ENCODE measurements at regions not wholly inside any gene's neighbourhood (a gene's known extent, or its start where the extent isn't known, plus 50 kb on each side); places are given as distances from the start of the nearest gene placed in this dataset.

DNA sequence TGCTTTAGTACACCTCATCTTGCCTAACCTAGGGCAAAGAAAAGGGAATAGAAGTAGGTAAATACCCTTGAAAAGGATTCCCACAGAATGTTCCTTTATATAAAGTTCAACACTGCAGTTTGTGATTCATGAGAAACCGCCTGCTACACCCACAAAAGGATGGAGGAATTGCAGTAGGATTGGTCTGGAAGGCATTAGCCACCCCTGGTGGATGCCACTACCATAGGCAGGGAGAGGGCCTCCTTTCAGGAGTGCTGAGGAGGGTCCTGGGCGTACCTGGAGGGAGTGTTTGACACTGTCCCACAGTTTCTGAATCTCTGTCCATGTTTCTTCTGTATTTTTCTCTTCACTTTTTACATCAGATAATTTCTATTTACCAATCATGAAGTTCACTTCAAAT lies 221.8 kb upstream of the TMEM72 start:
- no peaks in the 10 kb centered on the region for H3K4me1 ChIP-seq (ENCODE audit: control insufficient read depth in 5 of 5, insufficient read depth in 5 of 5, low read length in 5 of 5)
- no peaks in the 10 kb centered on the region for H3K9me3 ChIP-seq (ENCODE audit: control insufficient read depth in 5 of 5, low read length in 5 of 5)
- no peak overlapping the region for H3K27ac ChIP-seq (ENCODE audit: low read depth, low read length)
- H3K36me3 ChIP-seq (ENCODE audit: control insufficient read depth in 5 of 5, insufficient read depth in 5 of 5, low read length in 5 of 5) = no peaks in the 10 kb centered on the region
- H3K27me3 ChIP-seq (ENCODE audit: control insufficient read depth in 5 of 5, insufficient read depth in 4 of 5, low read length in 5 of 5) = no peaks in the 10 kb centered on the region
- no peak overlapping the region for H3K4me3 ChIP-seq (ENCODE audit: low read depth in 1 of 5, low read length in 5 of 5)
- no peak overlapping the region for H3K9ac ChIP-seq (ENCODE audit: low read length in 5 of 5)

DNA sequence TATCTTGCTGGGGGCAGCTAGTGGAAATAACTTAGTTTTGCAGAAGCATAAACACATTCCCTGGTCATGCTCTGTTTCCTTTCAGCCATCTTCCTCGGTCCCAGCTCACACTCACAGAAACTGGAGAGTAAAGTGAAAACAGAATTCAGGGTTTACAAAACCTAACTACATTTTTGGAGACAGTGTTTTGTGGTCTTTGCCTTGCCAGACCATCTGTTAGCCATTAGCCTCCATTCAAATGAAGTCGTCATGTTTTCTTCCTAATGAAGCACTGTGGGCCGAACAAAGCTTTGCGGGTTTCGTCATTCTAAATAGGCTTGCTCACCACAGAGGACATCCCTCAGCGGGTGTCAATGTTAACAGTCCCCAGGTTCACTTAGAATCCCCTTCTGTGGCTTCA lies 214.6 kb upstream of the TMEM72 start:
- H3K4me3 ChIP-seq (ENCODE audit: low read depth in 1 of 5, low read length in 5 of 5) = no peak overlapping the region
- no peaks in the 10 kb centered on the region for H3K4me1 ChIP-seq (ENCODE audit: control insufficient read depth in 5 of 5, insufficient read depth in 5 of 5, low read length in 5 of 5)

DNA sequence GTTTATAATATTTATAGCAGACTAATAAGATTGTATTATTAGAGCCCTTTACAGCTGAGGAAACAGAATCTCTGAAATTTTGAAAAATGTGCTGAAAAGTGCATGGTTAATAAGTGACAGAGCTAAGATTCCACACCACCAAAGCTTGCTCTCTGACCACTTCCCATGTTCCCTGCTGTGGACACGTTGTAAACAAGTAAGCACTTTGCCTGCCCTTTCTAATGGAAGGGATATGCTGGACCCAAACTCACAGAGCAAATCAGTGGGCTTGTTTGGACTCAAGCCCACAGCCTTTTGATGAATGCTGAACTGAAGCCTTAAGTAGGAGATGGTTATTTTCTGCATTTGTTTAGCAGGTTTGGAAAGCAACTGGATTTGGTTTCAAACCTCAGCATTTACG lies 214.0 kb upstream of the TMEM72 start:
- no peak overlapping the region for H3K9ac ChIP-seq (ENCODE audit: low read length in 5 of 5)
- H3K36me3 ChIP-seq (ENCODE audit: control insufficient read depth in 5 of 5, insufficient read depth in 5 of 5, low read length in 5 of 5) = no peaks in the 10 kb centered on the region
- H3K27me3 ChIP-seq (ENCODE audit: control insufficient read depth in 5 of 5, insufficient read depth in 4 of 5, low read length in 5 of 5) = no peaks in the 10 kb centered on the region
- H3K27ac ChIP-seq (ENCODE audit: low read depth, low read length) = no peak overlapping the region
- peaks cover 2 to 22% (median 16%) of the 10 kb centered on the region in 5 donors for H3K9me3 ChIP-seq (ENCODE audit: control insufficient read depth in 5 of 5, low read length in 5 of 5)
- no peak overlapping the region for H3K4me3 ChIP-seq (ENCODE audit: low read depth in 1 of 5, low read length in 5 of 5)
- no peaks in the 10 kb centered on the region for H3K4me1 ChIP-seq (ENCODE audit: control insufficient read depth in 5 of 5, insufficient read depth in 5 of 5, low read length in 5 of 5)

More for the DNA sequence above, 214.6 kb upstream of the TMEM72 start:
- Histone ChIP-seq H3K27ac (ENCODE audit: low read depth, low read length) (peak overlapping the region; percentile 21), H3K9ac (ENCODE audit: low read length in 5 of 5) (no peak overlapping the region), H3K27me3 (ENCODE audit: control insufficient read depth in 5 of 5, insufficient read depth in 4 of 5, low read length in 5 of 5) (no peaks in the 10 kb centered on the region), H3K9me3 (ENCODE audit: control insufficient read depth in 5 of 5, low read length in 5 of 5) (peaks cover 2 to 19% (median 16%) of the 10 kb centered on the region in 5 donors), H3K36me3 (ENCODE audit: control insufficient read depth in 5 of 5, insufficient read depth in 5 of 5, low read length in 5 of 5) (no peaks in the 10 kb centered on the region)

DNA sequence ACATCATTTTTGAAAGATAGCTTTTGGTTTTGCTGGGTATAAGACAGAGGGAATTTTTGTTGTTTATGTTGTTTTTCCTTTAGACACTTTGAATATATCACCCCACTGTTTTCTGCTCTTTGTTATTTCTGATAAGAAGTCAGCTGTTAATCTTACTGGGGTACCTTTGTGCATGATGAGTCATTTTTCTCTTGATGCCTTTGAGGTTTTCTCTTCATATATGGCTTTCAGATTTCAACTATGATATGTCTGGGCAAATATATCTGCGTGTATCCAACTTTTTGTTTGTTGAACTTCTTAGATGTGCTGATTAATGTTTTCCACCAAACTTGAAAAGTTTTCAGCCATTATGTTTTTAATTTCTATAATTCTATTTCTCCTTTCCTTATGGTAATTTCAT lies 208.6 kb upstream of the TMEM72 start:
- H3K27ac ChIP-seq (ENCODE audit: low read depth, low read length) = no peak overlapping the region
- no peaks in the 10 kb centered on the region for H3K36me3 ChIP-seq (ENCODE audit: control insufficient read depth in 5 of 5, insufficient read depth in 5 of 5, low read length in 5 of 5)
- H3K4me1 ChIP-seq (ENCODE audit: control insufficient read depth in 5 of 5, insufficient read depth in 5 of 5, low read length in 5 of 5) = no peaks in the 10 kb centered on the region
- peaks cover 0 to 2% (median 0%) of the 10 kb centered on the region in 5 donors for H3K27me3 ChIP-seq (ENCODE audit: control insufficient read depth in 5 of 5, insufficient read depth in 4 of 5, low read length in 5 of 5)
- no peak overlapping the region for H3K4me3 ChIP-seq (ENCODE audit: low read depth in 1 of 5, low read length in 5 of 5)
- H3K9ac ChIP-seq (ENCODE audit: low read length in 5 of 5) = no peak overlapping the region
- H3K9me3 ChIP-seq (ENCODE audit: control insufficient read depth in 5 of 5, low read length in 5 of 5) = peaks cover 4 to 43% (median 16%) of the 10 kb centered on the region in 5 donors

DNA sequence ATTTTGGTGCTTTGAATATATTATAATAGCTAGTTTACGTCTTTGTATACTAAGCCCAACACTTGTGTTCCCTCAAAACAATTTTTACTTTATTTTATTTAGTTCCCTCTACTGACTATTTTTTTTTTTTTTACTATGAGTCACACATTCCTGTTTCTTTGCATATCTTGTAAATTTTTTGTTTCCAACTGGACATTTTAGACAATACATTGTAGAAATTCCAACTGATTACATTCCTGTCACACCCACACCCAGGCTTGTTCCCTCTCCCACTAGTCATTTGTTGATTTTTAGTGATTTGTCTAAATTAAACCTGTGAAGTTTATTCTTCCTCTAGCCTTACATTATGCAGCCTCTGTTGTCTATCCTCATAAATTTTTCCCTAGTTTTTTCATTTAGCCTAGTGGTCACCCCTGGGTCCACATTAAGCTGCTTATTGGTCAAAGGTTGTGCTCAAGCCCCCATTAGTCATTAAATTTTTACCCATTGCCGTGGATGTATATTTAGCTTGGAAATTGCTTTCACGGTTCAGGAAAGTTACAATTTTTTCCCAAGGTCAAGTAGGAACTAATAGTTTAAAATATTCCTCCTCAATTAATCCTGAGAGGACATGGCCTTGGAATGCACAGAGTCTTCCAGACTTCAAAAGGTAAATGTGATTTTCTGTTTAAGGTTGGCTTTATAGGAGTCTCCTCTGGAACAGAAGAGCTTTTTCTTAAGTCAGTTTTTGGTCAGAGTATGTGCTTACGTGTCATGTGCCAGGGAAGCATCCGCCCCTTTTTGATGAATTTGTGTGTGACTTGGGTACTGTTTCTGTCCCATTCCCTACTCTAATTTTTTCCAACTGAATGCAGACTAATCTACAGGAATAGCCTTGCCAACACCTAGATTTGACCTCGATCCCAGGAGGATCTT lies 207.6 kb upstream of the TMEM72 start:
- no peaks in the 10 kb centered on the region for H3K4me1 ChIP-seq (ENCODE audit: control insufficient read depth in 5 of 5, insufficient read depth in 5 of 5, low read length in 5 of 5)
- no peak overlapping the region for H3K9ac ChIP-seq (ENCODE audit: low read length in 5 of 5)
- H3K36me3 ChIP-seq (ENCODE audit: control insufficient read depth in 5 of 5, insufficient read depth in 5 of 5, low read length in 5 of 5) = no peaks in the 10 kb centered on the region
- H3K4me3 ChIP-seq (ENCODE audit: low read depth in 1 of 5, low read length in 5 of 5) = no peak overlapping the region
- H3K9me3 ChIP-seq (ENCODE audit: control insufficient read depth in 5 of 5, low read length in 5 of 5) = peaks cover 4 to 43% (median 16%) of the 10 kb centered on the region in 5 donors
- H3K27me3 ChIP-seq (ENCODE audit: control insufficient read depth in 5 of 5, insufficient read depth in 4 of 5, low read length in 5 of 5) = peaks cover 0 to 2% (median 0%) of the 10 kb centered on the region in 5 donors
- no peak overlapping the region for H3K27ac ChIP-seq (ENCODE audit: low read depth, low read length)

DNA sequence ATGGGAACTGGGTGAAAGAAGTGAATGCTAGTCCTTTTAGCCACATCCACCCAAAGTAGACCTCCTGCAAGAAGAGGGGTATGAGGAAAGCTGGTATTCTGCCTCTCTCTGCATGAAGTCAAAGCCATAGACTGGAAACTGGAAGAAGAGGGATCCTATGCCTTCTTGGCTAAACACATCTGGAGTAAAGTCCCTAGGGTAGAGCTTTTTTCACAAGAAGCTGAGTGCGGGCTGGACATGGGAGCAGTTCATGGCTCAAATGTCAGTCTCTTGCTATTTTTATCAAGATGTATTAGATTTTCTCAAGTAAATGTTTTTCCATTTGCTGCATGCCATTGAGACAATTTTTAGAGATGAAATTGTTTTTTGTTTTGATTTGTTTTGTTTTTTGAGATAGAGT lies 206.5 kb upstream of the TMEM72 start:
- H3K36me3 ChIP-seq (ENCODE audit: control insufficient read depth in 5 of 5, insufficient read depth in 5 of 5, low read length in 5 of 5) = no peaks in the 10 kb centered on the region
- peaks cover 4 to 39% (median 16%) of the 10 kb centered on the region in 5 donors for H3K9me3 ChIP-seq (ENCODE audit: control insufficient read depth in 5 of 5, low read length in 5 of 5)
- H3K4me1 ChIP-seq (ENCODE audit: control insufficient read depth in 5 of 5, insufficient read depth in 5 of 5, low read length in 5 of 5) = no peaks in the 10 kb centered on the region
- no peak overlapping the region for H3K9ac ChIP-seq (ENCODE audit: low read length in 5 of 5)
- H3K27ac ChIP-seq (ENCODE audit: low read depth, low read length) = no peak overlapping the region
- no peak overlapping the region for H3K4me3 ChIP-seq (ENCODE audit: low read depth in 1 of 5, low read length in 5 of 5)
- peaks cover 0 to 2% (median 0%) of the 10 kb centered on the region in 5 donors for H3K27me3 ChIP-seq (ENCODE audit: control insufficient read depth in 5 of 5, insufficient read depth in 4 of 5, low read length in 5 of 5)

DNA sequence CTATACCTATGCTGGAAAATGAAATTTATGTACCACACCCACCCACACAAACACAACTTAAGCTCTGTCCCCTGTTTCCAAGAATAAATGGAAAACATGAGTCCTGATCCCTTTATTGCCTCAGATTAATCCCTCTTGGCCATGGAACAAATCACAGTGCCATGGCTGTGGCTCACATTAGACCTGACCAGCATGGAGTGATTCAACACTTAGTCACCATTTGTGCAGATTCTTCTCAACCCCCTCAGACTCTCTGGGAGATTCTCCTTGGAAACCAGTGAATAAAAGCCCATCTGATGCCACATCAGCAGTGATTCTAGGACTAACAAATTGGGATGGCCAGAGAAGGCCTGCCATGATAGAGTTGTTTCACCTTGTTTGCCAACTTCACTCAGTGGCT lies 204.4 kb upstream of the TMEM72 start:
- Histone ChIP-seq H3K36me3 (ENCODE audit: control insufficient read depth in 5 of 5, insufficient read depth in 5 of 5, low read length in 5 of 5) (no peaks in the 10 kb centered on the region), H3K9ac (ENCODE audit: low read length in 5 of 5) (no peak overlapping the region), H3K4me1 (ENCODE audit: control insufficient read depth in 5 of 5, insufficient read depth in 5 of 5, low read length in 5 of 5) (no peaks in the 10 kb centered on the region), H3K27ac (ENCODE audit: low read depth, low read length) (no peak overlapping the region), H3K9me3 (ENCODE audit: control insufficient read depth in 5 of 5, low read length in 5 of 5) (peaks cover 0 to 23% (median 2%) of the 10 kb centered on the region in 5 donors), H3K27me3 (ENCODE audit: control insufficient read depth in 5 of 5, insufficient read depth in 4 of 5, low read length in 5 of 5) (peaks cover 0 to 2% (median 0%) of the 10 kb centered on the region in 5 donors), H3K4me3 (ENCODE audit: low read depth in 1 of 5, low read length in 5 of 5) (no peak overlapping the region)

DNA sequence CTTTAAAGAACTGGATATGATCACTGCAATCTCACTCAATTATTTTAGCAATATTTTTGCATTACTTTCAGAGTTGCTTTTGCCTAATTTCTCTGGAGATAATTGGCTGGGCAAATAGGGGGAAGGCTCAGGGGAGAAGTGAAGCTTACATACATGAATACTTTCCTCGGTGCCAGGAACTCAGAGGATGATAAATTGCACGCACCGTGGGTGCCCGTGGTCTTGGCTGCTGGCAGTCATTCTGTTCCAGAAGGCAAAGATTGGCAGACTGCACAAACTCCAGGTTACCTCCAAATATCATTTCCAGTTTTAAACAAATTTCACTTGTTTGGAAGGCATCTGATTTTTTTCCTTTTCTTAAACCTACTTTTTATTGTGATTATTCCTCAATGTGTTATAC lies 197.8 kb upstream of the TMEM72 start:
- no peaks in the 10 kb centered on the region for H3K27me3 ChIP-seq (ENCODE audit: control insufficient read depth in 5 of 5, insufficient read depth in 4 of 5, low read length in 5 of 5)
- H3K9ac ChIP-seq (ENCODE audit: low read length in 5 of 5) = no peak overlapping the region
- H3K9me3 ChIP-seq (ENCODE audit: control insufficient read depth in 5 of 5, low read length in 5 of 5) = no peaks in the 10 kb centered on the region
- H3K36me3 ChIP-seq (ENCODE audit: control insufficient read depth in 5 of 5, insufficient read depth in 5 of 5, low read length in 5 of 5) = no peaks in the 10 kb centered on the region
- H3K27ac ChIP-seq (ENCODE audit: low read depth, low read length) = no peak overlapping the region
- H3K4me1 ChIP-seq (ENCODE audit: control insufficient read depth in 5 of 5, insufficient read depth in 5 of 5, low read length in 5 of 5) = no peaks in the 10 kb centered on the region
- no peak overlapping the region for H3K4me3 ChIP-seq (ENCODE audit: low read depth in 1 of 5, low read length in 5 of 5)

DNA sequence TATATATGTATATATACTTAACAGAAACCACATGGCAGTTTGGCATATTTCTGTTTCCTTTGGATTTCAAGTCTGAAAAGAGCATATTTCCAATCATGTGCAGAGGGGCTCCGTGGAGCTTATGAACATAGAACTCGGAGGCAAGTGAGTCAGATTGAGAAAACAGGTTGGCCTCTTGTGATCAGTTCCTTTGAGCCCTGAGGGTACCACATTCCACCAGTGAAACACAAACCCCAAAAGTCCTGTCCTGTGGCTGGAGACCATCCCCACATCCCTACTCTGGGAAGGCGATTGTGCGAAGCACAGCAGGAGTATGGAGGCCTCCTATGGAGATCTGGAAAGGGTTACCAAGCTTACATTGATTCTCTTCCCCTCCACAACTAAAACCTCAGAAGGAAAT lies 196.7 kb upstream of the TMEM72 start:
- Histone ChIP-seq H3K27me3 (ENCODE audit: control insufficient read depth in 5 of 5, insufficient read depth in 4 of 5, low read length in 5 of 5) (no peaks in the 10 kb centered on the region), H3K9ac (ENCODE audit: low read length in 5 of 5) (no peak overlapping the region), H3K36me3 (ENCODE audit: control insufficient read depth in 5 of 5, insufficient read depth in 5 of 5, low read length in 5 of 5) (no peaks in the 10 kb centered on the region), H3K9me3 (ENCODE audit: control insufficient read depth in 5 of 5, low read length in 5 of 5) (no peaks in the 10 kb centered on the region), H3K27ac (ENCODE audit: low read depth, low read length) (no peak overlapping the region), H3K4me1 (ENCODE audit: control insufficient read depth in 5 of 5, insufficient read depth in 5 of 5, low read length in 5 of 5) (no peaks in the 10 kb centered on the region), H3K4me3 (ENCODE audit: low read depth in 1 of 5, low read length in 5 of 5) (no peak overlapping the region)

DNA sequence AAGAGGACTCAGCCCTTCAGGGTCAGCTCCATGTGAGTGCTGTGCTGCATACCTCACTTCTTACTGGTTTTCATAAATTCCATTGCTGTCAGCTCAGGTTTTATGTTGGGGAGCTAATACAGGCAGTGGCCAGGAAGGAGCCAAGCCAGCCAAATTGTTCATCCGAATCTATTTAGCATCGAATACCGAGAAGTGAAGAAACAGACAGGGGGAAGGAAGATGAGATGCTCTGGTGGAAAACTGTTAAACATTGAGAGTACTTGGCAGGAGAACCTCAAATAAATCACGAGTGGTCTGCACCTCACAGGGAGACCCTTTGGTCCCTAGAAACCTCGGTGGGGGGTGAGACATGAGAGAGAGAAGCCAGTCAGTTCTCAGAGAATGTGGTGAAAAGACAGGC lies 196.0 kb upstream of the TMEM72 start:
- Histone ChIP-seq H3K9me3 (ENCODE audit: control insufficient read depth in 5 of 5, low read length in 5 of 5) (no peaks in the 10 kb centered on the region), H3K9ac (ENCODE audit: low read length in 5 of 5) (no peak overlapping the region), H3K4me1 (ENCODE audit: control insufficient read depth in 5 of 5, insufficient read depth in 5 of 5, low read length in 5 of 5) (no peaks in the 10 kb centered on the region), H3K36me3 (ENCODE audit: control insufficient read depth in 5 of 5, insufficient read depth in 5 of 5, low read length in 5 of 5) (no peaks in the 10 kb centered on the region), H3K27ac (ENCODE audit: low read depth, low read length) (no peak overlapping the region), H3K27me3 (ENCODE audit: control insufficient read depth in 5 of 5, insufficient read depth in 4 of 5, low read length in 5 of 5) (no peaks in the 10 kb centered on the region), H3K4me3 (ENCODE audit: low read depth in 1 of 5, low read length in 5 of 5) (no peak overlapping the region)
